Epithelial cell of proximal tubule (primary cell): ENCODE measurements at regions not wholly inside any gene's neighbourhood (a gene's known extent, or its start where the extent isn't known, plus 50 kb on each side); places are given as distances from the start of the nearest gene placed in this dataset.
A peak's percentile ranks its signal among the peaks of the same experiment; 100 is the strongest.

Experiments
- DNase-seq: peaks from one replicate; pipeline ENCODE4 v3.0.0-alpha.2; 2011; ENCODE audit warnings: low read depth
- H3K4me3 ChIP-seq: 2 replicates; pipeline ENCODE4 v1.5.1; 2011; ENCODE audit warnings: low read depth, mild to moderate bottlenecking, low read length
- CTCF ChIP-seq: conservative IDR thresholded peaks from 2 replicates; pipeline ENCODE4 v1.5.1; 2012; ENCODE audit warnings: low read depth, mild to moderate bottlenecking, low read length

- H3K4me3 ChIP-seq, result no peak overlapping the region
- TF ChIP-seq CTCF, result no peak
- no peak for DNase-seq
Measured at GRCh38 chr1:221109930-221110329, 230.7 kb downstream of the HLX start.

- no peak overlapping the region for H3K4me3 ChIP-seq
- TF ChIP-seq CTCF, result no peak
- DNase-seq, result no peak
Measured at GRCh38 chr1:221117133-221117532, 237.9 kb downstream of the HLX start.

- peak; percentile 92 for DNase-seq
- H3K4me3 ChIP-seq, result no peak overlapping the region
- TF ChIP-seq CTCF, result no peak
Measured at GRCh38 chr1:221117548-221117951, 238.3 kb downstream of the HLX start.

GRCh38 chr1:221118176-221118937 is 239.1 kb downstream of the HLX start:
- TF ChIP-seq CTCF, result no peak
- H3K4me3 ChIP-seq, result no peak overlapping the region
- DNase-seq, result no peak

DNA sequence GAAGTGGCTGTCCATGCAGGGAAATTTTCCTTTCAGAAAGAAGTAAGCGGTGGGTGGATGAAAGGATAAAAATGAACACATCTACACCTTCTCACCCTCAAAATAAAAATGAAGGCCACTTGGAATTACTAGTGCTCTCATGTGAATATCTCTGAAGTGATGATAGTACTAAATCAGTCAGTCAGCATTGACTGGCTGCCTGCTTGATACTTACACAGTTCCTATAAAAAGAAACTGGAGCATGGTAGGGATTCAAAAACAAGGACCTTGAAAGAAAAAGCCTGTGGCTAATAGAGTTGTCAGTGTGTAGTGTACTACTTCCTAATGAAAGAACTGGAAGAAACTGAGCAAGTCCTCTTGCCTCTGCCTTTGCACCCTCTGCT is 239.7 kb downstream of the HLX start:
- no peak overlapping the region for H3K4me3 ChIP-seq
- DNase-seq, result no peak
- no peak for TF ChIP-seq CTCF

DNA sequence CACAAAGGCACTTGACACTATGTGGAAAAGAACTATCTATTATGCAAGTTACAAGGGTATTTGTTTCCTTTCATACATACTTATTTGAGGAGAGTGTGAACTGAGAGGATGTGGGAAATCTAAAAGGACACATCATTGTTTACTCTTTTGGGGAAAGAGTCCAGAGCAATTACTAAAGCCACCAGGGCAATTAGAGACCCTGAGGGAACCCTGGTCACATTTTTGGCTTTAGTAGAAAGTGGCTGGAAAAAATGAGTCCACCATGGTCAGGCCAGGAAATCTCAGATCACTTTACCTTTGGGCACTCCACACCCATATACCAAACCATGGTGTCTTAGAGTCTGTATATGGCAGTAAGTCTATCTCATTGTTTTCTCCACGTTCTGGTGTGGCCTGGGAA is 243.3 kb downstream of the HLX start:
- no peak for TF ChIP-seq CTCF
- no peak for DNase-seq
- no peak overlapping the region for H3K4me3 ChIP-seq

- H3K4me3 ChIP-seq, result no peak overlapping the region
- TF ChIP-seq CTCF, result no peak
- no peak for DNase-seq
Measured at GRCh38 chr1:221125976-221126375, 246.7 kb downstream of the HLX start.
